ENCODE measurements at regions not wholly inside any gene's neighbourhood (a gene's known extent, or its start where the extent isn't known, plus 50 kb on each side); places are given as distances from the start of the nearest gene placed in this dataset.
"Not testable (repeated sequence)": the region's sequence is repeated elsewhere in the genome, so short reads cannot be mapped to it uniquely, and the experiment has no call there.

GRCh38 chr4:55028196-55028595 lies 97.2 kb downstream of the KDR start:
- POLR2A ChIA-PET, result no interaction called here
- CTCF ChIA-PET, result interaction anchor here (0.6 kb wide), 1 partner anchor 235 kb away, joined by 5 read pairs; no protein-coding TSS in a partner anchor
- H3K27ac Mint-ChIP-seq, result no peak overlapping the region
- intact Hi-C loops (cut with micrococcal nuclease), result no loop called here
- no peaks in the 10 kb centered on the region for H3K36me3 Mint-ChIP-seq
- H3K9me3 Mint-ChIP-seq, result no peaks in the 10 kb centered on the region
- no peak for DNase-seq
- H3K27me3 Mint-ChIP-seq, result no peaks in the 10 kb centered on the region
- H3K4me3 Mint-ChIP-seq, result no peak overlapping the region
- H3K4me1 Mint-ChIP-seq (ENCODE audit: low read depth), result no peaks in the 10 kb centered on the region

DNA sequence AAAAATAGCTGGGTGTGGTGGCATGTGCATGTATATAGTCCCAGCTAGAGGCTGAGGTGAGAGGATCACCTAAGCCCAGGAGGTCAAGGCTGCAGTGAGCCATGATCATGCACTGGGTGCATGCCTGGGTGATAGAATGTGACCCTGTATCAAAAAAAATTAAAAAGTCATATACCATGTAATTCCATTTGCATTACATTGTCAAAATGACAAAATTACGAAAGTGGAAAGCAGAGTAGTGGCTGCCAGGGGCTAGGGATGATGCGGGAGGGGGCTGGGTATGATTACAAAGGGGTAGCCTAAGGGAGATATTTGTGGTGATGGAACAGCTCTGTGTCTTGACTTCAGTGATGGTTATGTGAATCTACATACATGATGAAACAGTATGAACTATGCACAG lies 97.8 kb downstream of the KDR start:
- ChIA-PET POLR2A (no interaction called here), CTCF (interaction anchor here (0.6 kb wide), 1 partner anchor 234 kb away, joined by 5 read pairs; no protein-coding TSS in a partner anchor)
- no peak overlapping the region for H3K4me3 Mint-ChIP-seq

DNA sequence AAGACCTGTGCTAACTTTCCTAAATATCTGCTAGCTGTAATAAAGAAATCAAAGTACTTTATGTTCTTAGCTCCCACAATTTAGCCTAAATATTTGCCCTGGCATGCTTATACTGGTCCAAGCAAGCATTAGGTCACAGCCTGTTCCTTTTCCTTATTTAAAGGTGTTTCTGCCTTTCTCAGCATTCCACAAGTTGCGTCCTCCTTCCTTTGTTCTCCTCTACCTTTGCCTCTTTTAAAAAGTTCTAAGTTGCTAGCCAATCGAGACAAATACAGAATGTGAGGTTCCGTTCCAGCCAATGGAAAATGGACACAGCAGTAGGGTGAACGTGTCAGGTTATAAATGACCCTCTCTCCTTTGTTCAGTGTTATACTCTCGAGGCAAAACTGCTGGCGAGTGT lies 99.9 kb downstream of the KDR start:
- H3K27ac Mint-ChIP-seq; CTCF ChIA-PET; intact Hi-C loops (cut with micrococcal nuclease); POLR2A ChIA-PET; H3K36me3 Mint-ChIP-seq; DNase-seq; H3K4me1 Mint-ChIP-seq (ENCODE audit: low read depth); H3K9me3 Mint-ChIP-seq; H3K4me3 Mint-ChIP-seq; H3K27me3 Mint-ChIP-seq: not testable (repeated sequence)

More for the DNA sequence above, 97.8 kb downstream of the KDR start:
- Mint-ChIP-seq H3K27ac (no peak overlapping the region), H3K36me3 (no peaks in the 10 kb centered on the region), H3K4me1 (ENCODE audit: low read depth) (no peaks in the 10 kb centered on the region), H3K27me3 (no peaks in the 10 kb centered on the region), H3K9me3 (no peaks in the 10 kb centered on the region)
- DNase-seq, result no peak
- intact Hi-C loops (cut with micrococcal nuclease), result no loop called here

DNA sequence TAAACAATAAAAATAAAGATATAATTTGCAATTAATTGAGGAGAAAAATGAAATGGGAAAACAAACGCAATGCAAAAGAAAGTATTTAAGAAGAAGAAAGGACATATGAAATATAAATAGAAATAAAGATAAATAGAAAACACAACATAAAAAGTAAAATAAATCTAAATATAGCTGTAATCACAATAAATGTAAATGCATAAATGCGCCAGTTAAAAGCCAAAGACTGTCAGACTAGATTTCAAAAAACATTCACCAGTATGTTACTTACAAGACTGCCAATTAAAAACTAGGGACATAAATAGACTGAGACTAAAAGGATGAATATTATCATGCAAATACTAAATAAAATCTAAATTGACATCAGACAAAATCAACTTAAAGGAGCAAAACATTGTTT lies 102.4 kb downstream of the KDR start:
- Mint-ChIP-seq H3K4me1 (ENCODE audit: low read depth) (no peaks in the 10 kb centered on the region), H3K27ac (no peak overlapping the region), H3K4me3 (no peak overlapping the region), H3K27me3 (peaks cover 8% of the 10 kb centered on the region), H3K9me3 (no peaks in the 10 kb centered on the region), H3K36me3 (no peaks in the 10 kb centered on the region)
- DNase-seq, result no peak
- CTCF ChIA-PET, result no interaction called here
- intact Hi-C loops (cut with micrococcal nuclease), result no loop called here
- POLR2A ChIA-PET, result no interaction called here

- H3K4me1 Mint-ChIP-seq (ENCODE audit: low read depth), result no peaks in the 10 kb centered on the region
- ChIA-PET CTCF (no interaction called here), POLR2A (no interaction called here)
These were observed 104.2 kb downstream of the KDR start for GRCh38 chr4:55021214-55021613.

DNA sequence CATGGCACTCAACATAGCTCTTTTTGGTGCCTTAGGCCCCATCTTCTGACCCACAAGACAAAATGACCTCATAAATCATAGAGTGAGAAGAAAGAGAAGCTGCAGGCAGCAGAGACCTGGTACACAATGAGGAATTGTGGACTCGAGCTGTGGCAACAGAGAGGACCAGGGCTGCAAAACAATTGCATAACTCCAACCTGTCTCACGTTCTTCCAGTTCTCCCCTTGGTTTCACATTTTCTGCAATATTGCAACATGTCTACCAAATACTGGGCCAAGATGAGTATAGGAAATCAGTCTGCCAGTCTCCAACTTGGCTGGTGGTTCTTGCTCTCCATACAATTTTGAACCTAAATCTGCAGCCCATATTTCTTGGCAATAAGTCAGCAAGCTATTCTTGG lies 105.3 kb downstream of the KDR start:
- intact Hi-C loops (cut with micrococcal nuclease), result no loop called here
- H3K4me1 Mint-ChIP-seq (ENCODE audit: low read depth), result no peaks in the 10 kb centered on the region
- H3K27ac Mint-ChIP-seq, result no peak overlapping the region
- no peaks in the 10 kb centered on the region for H3K9me3 Mint-ChIP-seq
- DNase-seq, result no peak
- H3K27me3 Mint-ChIP-seq, result peaks cover 8% of the 10 kb centered on the region
- H3K36me3 Mint-ChIP-seq, result no peaks in the 10 kb centered on the region
- ChIA-PET CTCF (no interaction called here), POLR2A (no interaction called here)
- H3K4me3 Mint-ChIP-seq, result no peak overlapping the region

More at GRCh38 chr4:55021214-55021613, 104.2 kb downstream of the KDR start:
- Mint-ChIP-seq H3K36me3 (no peaks in the 10 kb centered on the region), H3K27me3 (peaks cover 8% of the 10 kb centered on the region), H3K27ac (no peak overlapping the region), H3K4me3 (no peak overlapping the region), H3K9me3 (no peaks in the 10 kb centered on the region)
- intact Hi-C loops (cut with micrococcal nuclease), result no loop called here
- no peak for DNase-seq

- DNase-seq, result no peak
- ChIA-PET POLR2A (no interaction called here), CTCF (no interaction called here)
- intact Hi-C loops (cut with micrococcal nuclease), result no loop called here
- Mint-ChIP-seq H3K4me1 (ENCODE audit: low read depth) (no peaks in the 10 kb centered on the region), H3K36me3 (no peaks in the 10 kb centered on the region), H3K27me3 (peaks cover 8% of the 10 kb centered on the region), H3K27ac (no peak overlapping the region), H3K4me3 (no peak overlapping the region), H3K9me3 (no peaks in the 10 kb centered on the region)
These were observed 106.4 kb downstream of the KDR start for GRCh38 chr4:55018978-55019377.

- no peaks in the 10 kb centered on the region for H3K9me3 Mint-ChIP-seq
- no peak for DNase-seq
- H3K36me3 Mint-ChIP-seq, result no peaks in the 10 kb centered on the region
- no peaks in the 10 kb centered on the region for H3K4me1 Mint-ChIP-seq (ENCODE audit: low read depth)
- H3K27me3 Mint-ChIP-seq, result peaks cover 8% of the 10 kb centered on the region
- no peak overlapping the region for H3K27ac Mint-ChIP-seq
- no peak overlapping the region for H3K4me3 Mint-ChIP-seq
- intact Hi-C loops (cut with micrococcal nuclease), result no loop called here
- ChIA-PET CTCF (no interaction called here), POLR2A (no interaction called here)
These were observed 106.9 kb downstream of the KDR start for GRCh38 chr4:55018521-55018920.

DNA sequence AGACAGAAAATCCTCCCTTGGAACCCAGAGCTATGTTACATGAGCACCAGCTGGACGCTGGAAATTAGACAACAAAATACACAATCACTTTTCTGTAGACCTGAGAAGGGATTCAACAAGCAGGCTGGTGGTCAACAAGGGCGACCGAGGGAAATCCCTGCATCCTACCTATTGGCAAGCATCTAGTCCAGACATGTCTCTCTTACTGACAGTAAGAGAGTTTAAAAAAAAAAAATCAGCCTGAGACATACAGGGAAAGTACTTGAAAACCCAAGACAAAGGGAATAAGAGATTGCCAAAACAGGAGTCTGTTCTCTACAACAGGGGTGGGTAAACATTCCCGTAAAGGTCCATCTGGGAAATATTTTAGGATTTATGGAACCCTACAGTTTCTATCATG lies 108.0 kb downstream of the KDR start:
- ChIA-PET POLR2A (no interaction called here), CTCF (no interaction called here)
- Mint-ChIP-seq H3K27me3 (peaks cover 8% of the 10 kb centered on the region), H3K4me3 (no peak overlapping the region), H3K9me3 (no peaks in the 10 kb centered on the region), H3K4me1 (ENCODE audit: low read depth) (no peaks in the 10 kb centered on the region), H3K27ac (no peak overlapping the region), H3K36me3 (no peaks in the 10 kb centered on the region)
- no peak for DNase-seq
- intact Hi-C loops (cut with micrococcal nuclease), result no loop called here

- intact Hi-C loops (cut with micrococcal nuclease), result no loop called here
- ChIA-PET CTCF (no interaction called here), POLR2A (no interaction called here)
- no peak for DNase-seq
- Mint-ChIP-seq H3K27ac (no peak overlapping the region), H3K9me3 (no peaks in the 10 kb centered on the region), H3K4me3 (no peak overlapping the region), H3K36me3 (no peaks in the 10 kb centered on the region), H3K4me1 (ENCODE audit: low read depth) (no peaks in the 10 kb centered on the region), H3K27me3 (peaks cover 8% of the 10 kb centered on the region)
These were observed 109.3 kb downstream of the KDR start for GRCh38 chr4:55016131-55016530.

DNA sequence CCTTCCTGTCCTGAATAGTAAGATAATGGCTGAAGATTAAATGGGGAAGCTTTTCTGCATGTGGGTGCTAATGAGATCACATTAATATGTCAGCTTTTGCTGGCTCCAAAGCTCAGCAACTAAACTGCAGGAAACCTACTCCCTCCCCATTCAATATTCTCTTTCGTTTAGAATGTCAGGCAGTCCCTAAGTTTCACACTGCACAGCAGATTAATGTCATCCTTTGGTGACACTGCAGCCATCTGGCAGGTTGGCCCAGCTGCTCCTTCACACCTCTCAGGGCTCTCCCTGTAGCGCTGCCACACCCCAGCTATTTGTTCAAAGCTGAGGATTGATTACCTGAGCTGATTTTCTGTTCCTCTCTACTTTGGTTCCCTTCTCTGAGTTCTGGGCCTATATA lies 110.5 kb downstream of the KDR start:
- Mint-ChIP-seq H3K36me3 (no peaks in the 10 kb centered on the region), H3K9me3 (no peaks in the 10 kb centered on the region), H3K4me1 (ENCODE audit: low read depth) (no peaks in the 10 kb centered on the region), H3K27ac (no peak overlapping the region), H3K4me3 (no peak overlapping the region), H3K27me3 (peaks cover 5% of the 10 kb centered on the region)
- CTCF ChIA-PET, result interaction anchor here (0.7 kb wide), 1 partner anchor 298 kb away, joined by 3 read pairs; no protein-coding TSS in a partner anchor
- POLR2A ChIA-PET, result no interaction called here
- intact Hi-C loops (cut with micrococcal nuclease), result no loop called here
- DNase-seq, result no peak

- Mint-ChIP-seq H3K27ac (no peak overlapping the region), H3K4me1 (ENCODE audit: low read depth) (no peaks in the 10 kb centered on the region), H3K9me3 (no peaks in the 10 kb centered on the region), H3K27me3 (no peaks in the 10 kb centered on the region), H3K36me3 (no peaks in the 10 kb centered on the region), H3K4me3 (no peak overlapping the region)
- no peak for DNase-seq
- POLR2A ChIA-PET, result no interaction called here
- intact Hi-C loops (cut with micrococcal nuclease), result no loop called here
- CTCF ChIA-PET, result no interaction called here
These were observed 111.9 kb downstream of the KDR start for GRCh38 chr4:55013431-55013955.

DNA sequence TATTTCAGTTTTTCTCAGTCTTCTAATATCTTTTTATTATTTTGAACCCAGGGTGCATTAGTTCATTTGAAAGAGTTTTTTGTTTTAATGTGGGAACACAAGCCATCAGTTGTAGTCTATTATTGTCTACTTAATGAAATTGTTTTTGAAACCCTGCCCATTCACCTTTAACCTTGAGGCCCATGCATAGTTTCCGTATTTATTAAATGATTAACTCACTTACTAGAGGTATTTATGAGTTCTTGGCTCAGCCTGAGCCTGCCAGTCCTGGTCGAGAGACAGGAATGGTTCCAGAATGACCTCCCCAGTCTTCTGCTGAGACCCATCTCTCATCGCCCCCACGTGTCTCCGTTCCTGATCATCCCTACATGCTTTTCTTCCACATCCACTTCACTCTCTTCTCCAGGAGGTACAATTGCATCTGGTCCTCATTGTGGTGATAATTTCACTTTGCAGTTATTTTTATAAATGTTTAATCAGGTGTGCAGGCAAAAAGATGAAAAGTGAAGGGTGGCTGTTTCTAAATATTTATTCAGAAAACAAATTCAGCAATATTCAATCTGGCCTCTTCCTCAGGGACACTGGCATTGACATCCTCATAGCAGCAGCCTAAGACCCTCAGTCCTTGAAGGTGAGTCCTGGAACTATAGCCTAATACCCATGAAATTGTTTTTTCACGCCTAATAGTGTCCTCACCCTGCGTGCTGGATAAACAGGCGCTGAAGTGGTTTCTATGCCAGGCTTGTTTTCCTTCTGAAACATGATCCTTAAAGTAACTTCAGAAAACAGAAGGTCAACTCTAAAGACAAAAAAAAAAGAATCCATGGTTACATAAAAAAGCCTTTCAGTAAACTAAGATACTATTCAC lies 112.8 kb downstream of the KDR start:
- intact Hi-C loops (cut with micrococcal nuclease), result no loop called here
- H3K27me3 Mint-ChIP-seq, result no peaks in the 10 kb centered on the region
- DNase-seq, result no peak
- ChIA-PET CTCF (no interaction called here), POLR2A (no interaction called here)
- H3K27ac Mint-ChIP-seq, result no peak overlapping the region
- no peak overlapping the region for H3K4me3 Mint-ChIP-seq
- H3K9me3 Mint-ChIP-seq, result no peaks in the 10 kb centered on the region
- no peaks in the 10 kb centered on the region for H3K36me3 Mint-ChIP-seq
- H3K4me1 Mint-ChIP-seq (ENCODE audit: low read depth), result no peaks in the 10 kb centered on the region
